ENCODE measurements at regions not wholly inside any gene's neighbourhood (a gene's known extent, or its start where the extent isn't known, plus 50 kb on each side); places are given as distances from the start of the nearest gene placed in this dataset.

DNA sequence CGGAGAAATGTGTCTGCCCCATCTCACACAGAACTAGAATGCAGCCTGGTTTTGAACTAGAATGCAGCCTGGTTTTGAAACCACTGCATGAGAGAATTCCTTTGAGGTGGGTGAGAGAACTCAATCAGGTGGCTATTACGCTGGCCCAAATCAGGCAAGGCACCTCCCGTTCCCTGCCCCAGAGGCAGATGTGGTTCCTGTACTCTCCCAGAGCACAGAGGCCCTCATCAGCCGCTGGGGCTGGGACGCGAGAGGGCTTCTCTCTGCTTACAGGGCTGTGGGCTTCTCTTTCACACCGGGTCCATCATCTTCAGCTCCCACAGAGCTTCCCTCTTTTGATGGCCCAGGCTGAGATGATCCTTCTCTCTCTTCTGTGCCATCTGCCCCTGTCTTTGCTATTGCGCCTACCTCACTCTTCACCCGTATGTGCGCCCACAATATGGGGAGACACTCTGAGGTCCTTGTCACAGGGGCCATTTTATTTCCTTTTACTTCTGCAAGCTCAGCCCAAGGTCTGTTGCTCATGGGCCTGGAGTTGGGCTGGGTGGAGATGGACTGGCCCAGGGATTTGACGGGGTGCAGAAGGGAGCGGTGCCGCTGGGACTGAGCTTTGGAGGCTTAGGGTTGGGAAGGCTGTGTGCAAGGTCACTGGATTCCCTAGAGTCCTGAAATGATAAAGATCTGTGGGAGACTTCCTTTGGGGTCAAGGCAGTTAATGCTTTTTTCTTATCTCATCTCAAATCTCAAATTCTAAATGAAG, 84.4 kb upstream of the HS6ST1 start:
- H3K9me3 ChIP-seq (ENCODE audit: low read depth, low read length, poor library complexity, severe bottlenecking), result no peaks in the 10 kb centered on the region
- DNase-seq (ENCODE audit: low spot score), result no peak
- intact Hi-C loops (cut with micrococcal nuclease; ENCODE audit: unreplicated experiment), result no loop called here
- H3K4me3 ChIP-seq (ENCODE audit: low read depth, low read length, poor library complexity, severe bottlenecking), result no peak overlapping the region
- ChIA-PET CTCF (no interaction called here), POLR2A (ENCODE audit: low non-redundant PET) (no interaction called here)
- no peak overlapping the region for H3K27ac ChIP-seq (ENCODE audit: low read depth, low read length, poor library complexity, severe bottlenecking)
- no peaks in the 10 kb centered on the region for H3K36me3 ChIP-seq (ENCODE audit: insufficient read depth, low read length, poor library complexity, severe bottlenecking)
- TF ChIP-seq CTCF (conservative IDR thresholded peaks at IDR 0.05; ENCODE audit: low read depth, low read length) (no peak), EZH2 (IDR thresholded peaks at IDR 0.05; ENCODE audit: borderline replicate concordance, low read depth, low read length, poor library complexity, severe bottlenecking) (no peak)
- peaks cover 28% of the 10 kb centered on the region for H3K4me1 ChIP-seq (ENCODE audit: insufficient read depth, low read length, poor library complexity, severe bottlenecking)
- no peaks in the 10 kb centered on the region for H3K27me3 ChIP-seq (replicated peaks; ENCODE audit: insufficient read depth, low read depth, low read length, poor library complexity)
- BruUV-seq (replicated peaks), result no TSS peak

- Histone ChIP-seq H3K27ac (ENCODE audit: low read depth, low read length, poor library complexity, severe bottlenecking) (no peak overlapping the region), H3K36me3 (ENCODE audit: insufficient read depth, low read length, poor library complexity, severe bottlenecking) (no peaks in the 10 kb centered on the region), H3K4me3 (ENCODE audit: low read depth, low read length, poor library complexity, severe bottlenecking) (no peak overlapping the region), H3K4me1 (ENCODE audit: insufficient read depth, low read length, poor library complexity, severe bottlenecking) (peaks cover 32% of the 10 kb centered on the region), H3K9me3 (ENCODE audit: low read depth, low read length, poor library complexity, severe bottlenecking) (no peaks in the 10 kb centered on the region), H3K27me3 (replicated peaks; ENCODE audit: insufficient read depth, low read depth, low read length, poor library complexity) (no peaks in the 10 kb centered on the region)
- no TSS peak for BruUV-seq (replicated peaks)
- intact Hi-C loops (cut with micrococcal nuclease; ENCODE audit: unreplicated experiment), result no loop called here
- POLR2A ChIA-PET (ENCODE audit: low non-redundant PET), result no interaction called here
- CTCF ChIA-PET, result no interaction called here
- no peak for DNase-seq (ENCODE audit: low spot score)
- TF ChIP-seq EZH2 (IDR thresholded peaks at IDR 0.05; ENCODE audit: borderline replicate concordance, low read depth, low read length, poor library complexity, severe bottlenecking) (no peak), CTCF (conservative IDR thresholded peaks at IDR 0.05; ENCODE audit: low read depth, low read length) (no peak)
These were observed 85.4 kb upstream of the HS6ST1 start for GRCh38 chr2:128403814-128404708.

- intact Hi-C loops (cut with micrococcal nuclease; ENCODE audit: unreplicated experiment), result no loop called here
- TF ChIP-seq CTCF (conservative IDR thresholded peaks at IDR 0.05; ENCODE audit: low read depth, low read length), result no peak
- no peak for TF ChIP-seq EZH2 (IDR thresholded peaks at IDR 0.05; ENCODE audit: borderline replicate concordance, low read depth, low read length, poor library complexity, severe bottlenecking)
- H3K4me1 ChIP-seq (ENCODE audit: insufficient read depth, low read length, poor library complexity, severe bottlenecking), result peaks cover 32% of the 10 kb centered on the region
- no peak overlapping the region for H3K27ac ChIP-seq (ENCODE audit: low read depth, low read length, poor library complexity, severe bottlenecking)
- BruUV-seq (replicated peaks), result no TSS peak
- H3K4me3 ChIP-seq (ENCODE audit: low read depth, low read length, poor library complexity, severe bottlenecking), result no peak overlapping the region
- DNase-seq (ENCODE audit: low spot score), result no peak
- no peaks in the 10 kb centered on the region for H3K27me3 ChIP-seq (replicated peaks; ENCODE audit: insufficient read depth, low read depth, low read length, poor library complexity)
- ChIA-PET POLR2A (ENCODE audit: low non-redundant PET) (no interaction called here), CTCF (no interaction called here)
- H3K36me3 ChIP-seq (ENCODE audit: insufficient read depth, low read length, poor library complexity, severe bottlenecking), result no peaks in the 10 kb centered on the region
- no peaks in the 10 kb centered on the region for H3K9me3 ChIP-seq (ENCODE audit: low read depth, low read length, poor library complexity, severe bottlenecking)
These were observed 86.2 kb upstream of the HS6ST1 start for GRCh38 chr2:128404709-128405466.

Data from A673 (cell line).